ENCODE measurements at regions not wholly inside any gene's neighbourhood (a gene's known extent, or its start where the extent isn't known, plus 50 kb on each side); places are given as distances from the start of the nearest gene placed in this dataset.

GRCh38 chr13:72504131-72504841 lies 223.1 kb downstream of the MZT1 start:
- TF ChIP-seq REST (IDR thresholded peaks at IDR 0.05; ENCODE audit: low read depth) = no peak
- no peak for TF ChIP-seq EP300 (IDR thresholded peaks at IDR 0.05; ENCODE audit: borderline replicate concordance)
- TF ChIP-seq FOXM1 (IDR thresholded peaks at IDR 0.05; ENCODE audit: borderline replicate concordance, low read depth) = no peak
- TF ChIP-seq MAX (IDR thresholded peaks at IDR 0.05) = no peak
- TF ChIP-seq RAD21 (IDR thresholded peaks at IDR 0.05; ENCODE audit: low read depth) = no peak
- no peak for TF ChIP-seq USF1 (IDR thresholded peaks at IDR 0.05)
- TF ChIP-seq TEAD4 (IDR thresholded peaks at IDR 0.05) = no peak
- TF ChIP-seq TAF1 (IDR thresholded peaks at IDR 0.05; ENCODE audit: low read depth) = no peak
- no peak for TF ChIP-seq CEBPB (IDR thresholded peaks at IDR 0.05)
- no peak for TF ChIP-seq TCF12 (IDR thresholded peaks at IDR 0.05; ENCODE audit: low read depth)
- no peak for TF ChIP-seq EGR1 (IDR thresholded peaks at IDR 0.05)
- no peak for TF ChIP-seq YY1 (IDR thresholded peaks at IDR 0.05; ENCODE audit: low read depth)
- no peak for TF ChIP-seq NFIC (IDR thresholded peaks at IDR 0.05)
